RWPE1 (cell line): ENCODE measurements at regions not wholly inside any gene's neighbourhood (a gene's known extent, or its start where the extent isn't known, plus 50 kb on each side); places are given as distances from the start of the nearest gene placed in this dataset.

Experiments used
- CTCF ChIA-PET: fragments of 350-600 bp; sonication (Branson Sonifier 250); formaldehyde crosslinking; extraction: SDS; loops from one replicate; lab custom pipeline; 2021; lab: Yijun Ruan, JAX
- POLR2A ChIA-PET: fragments of 400-600 bp; formaldehyde crosslinking; extraction: SDS; loops from one replicate; lab custom pipeline; 2020; ENCODE audit warnings: antibody characterized with exemption; ENCODE audit not compliant: low non-redundant PET; lab: Yijun Ruan, JAX
- DNase-seq: peaks from one replicate; pipeline ENCODE4 v3.0.0; 2012; ENCODE audit warnings: low spot score
- H3K27ac ChIP-seq: fragments of 450-650 bp; 2 replicates; pipeline ENCODE4 v1.5.1; 2017
- TF ChIP-seq, protein P1 (sequence below): fragments of 450-650 bp; conservative IDR thresholded peaks from 2 replicates; pipeline ENCODE4 v1.5.1; 2017; ENCODE audit warnings: low read depth, mild to moderate bottlenecking

DNA sequence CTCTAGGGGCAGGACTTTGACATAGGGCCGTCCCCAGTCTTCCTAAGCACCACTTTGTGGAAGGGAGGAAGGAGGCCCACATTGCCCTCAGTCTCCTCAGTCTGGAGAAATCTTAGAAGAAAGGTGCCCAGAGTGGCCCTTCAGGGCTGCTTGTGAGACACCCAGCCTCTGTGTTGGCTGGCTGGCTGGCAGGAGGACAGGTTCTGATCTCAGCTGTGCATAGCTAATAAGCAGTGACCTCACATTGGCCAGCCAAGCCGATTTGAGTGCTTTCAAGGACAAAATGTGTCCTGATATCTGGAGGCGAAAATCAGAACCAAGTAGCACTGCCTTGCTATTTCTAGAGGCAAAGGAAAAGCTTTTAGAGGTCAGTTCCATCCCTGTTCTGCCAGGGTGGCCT, 211.5 kb downstream of the BCOR start:
- no peak for DNase-seq
- POLR2A ChIA-PET, result no interaction called here
- TF ChIP-seq, protein P1, sequence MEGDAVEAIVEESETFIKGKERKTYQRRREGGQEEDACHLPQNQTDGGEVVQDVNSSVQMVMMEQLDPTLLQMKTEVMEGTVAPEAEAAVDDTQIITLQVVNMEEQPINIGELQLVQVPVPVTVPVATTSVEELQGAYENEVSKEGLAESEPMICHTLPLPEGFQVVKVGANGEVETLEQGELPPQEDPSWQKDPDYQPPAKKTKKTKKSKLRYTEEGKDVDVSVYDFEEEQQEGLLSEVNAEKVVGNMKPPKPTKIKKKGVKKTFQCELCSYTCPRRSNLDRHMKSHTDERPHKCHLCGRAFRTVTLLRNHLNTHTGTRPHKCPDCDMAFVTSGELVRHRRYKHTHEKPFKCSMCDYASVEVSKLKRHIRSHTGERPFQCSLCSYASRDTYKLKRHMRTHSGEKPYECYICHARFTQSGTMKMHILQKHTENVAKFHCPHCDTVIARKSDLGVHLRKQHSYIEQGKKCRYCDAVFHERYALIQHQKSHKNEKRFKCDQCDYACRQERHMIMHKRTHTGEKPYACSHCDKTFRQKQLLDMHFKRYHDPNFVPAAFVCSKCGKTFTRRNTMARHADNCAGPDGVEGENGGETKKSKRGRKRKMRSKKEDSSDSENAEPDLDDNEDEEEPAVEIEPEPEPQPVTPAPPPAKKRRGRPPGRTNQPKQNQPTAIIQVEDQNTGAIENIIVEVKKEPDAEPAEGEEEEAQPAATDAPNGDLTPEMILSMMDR, result no peak
- H3K27ac ChIP-seq, result no peak overlapping the region
- CTCF ChIA-PET, result no interaction called here

DNA sequence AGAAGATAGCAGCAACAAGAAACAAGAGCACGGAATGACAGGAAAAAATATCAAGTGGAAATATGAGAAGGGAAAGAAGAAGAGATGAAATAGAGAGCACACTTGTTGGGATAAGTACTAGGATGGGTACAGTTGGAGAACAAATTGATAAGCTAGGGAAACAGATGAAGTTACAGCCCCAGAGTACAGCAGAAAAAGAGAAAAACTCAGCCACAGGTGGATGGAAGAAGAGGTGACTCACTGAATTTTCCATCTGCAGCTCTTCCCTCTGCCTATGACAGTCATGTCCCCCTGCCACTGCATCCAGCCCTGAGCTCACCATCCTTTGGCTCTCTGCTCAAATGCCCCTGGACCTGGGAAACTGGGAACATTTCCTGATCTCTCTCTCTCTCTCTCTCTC, 209.0 kb downstream of the BCOR start:
- ChIA-PET POLR2A (no interaction called here), CTCF (no interaction called here)
- H3K27ac ChIP-seq, result no peak overlapping the region
- DNase-seq, result no peak
- TF ChIP-seq, protein P1, result no peak

DNA sequence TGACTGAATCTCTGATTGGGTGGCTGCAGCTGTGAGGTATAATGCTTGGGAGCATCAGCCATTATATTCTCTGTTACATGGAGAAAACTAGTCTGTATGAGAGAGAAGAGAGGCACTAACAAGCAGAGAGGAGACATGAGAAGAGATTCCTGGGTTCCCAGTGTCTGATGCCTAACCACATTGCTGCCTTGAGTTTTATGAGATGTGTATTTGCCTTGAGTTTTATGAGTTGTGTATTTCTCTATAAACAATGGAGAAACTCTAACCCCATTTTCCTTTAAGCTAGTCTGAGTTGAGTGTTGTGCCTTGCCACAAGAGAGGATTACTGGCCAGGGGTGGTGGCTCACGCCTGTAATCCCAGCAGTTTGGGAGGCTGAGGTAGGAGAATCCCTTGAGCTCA, 208.1 kb downstream of the BCOR start:
- TF ChIP-seq, protein P1, result no peak
- no peak for DNase-seq
- H3K27ac ChIP-seq, result no peak overlapping the region
- ChIA-PET POLR2A (no interaction called here), CTCF (interaction anchor here (1.0 kb wide), 1 partner anchor 95 kb away, joined by 3 read pairs; no protein-coding TSS in a partner anchor)

DNA sequence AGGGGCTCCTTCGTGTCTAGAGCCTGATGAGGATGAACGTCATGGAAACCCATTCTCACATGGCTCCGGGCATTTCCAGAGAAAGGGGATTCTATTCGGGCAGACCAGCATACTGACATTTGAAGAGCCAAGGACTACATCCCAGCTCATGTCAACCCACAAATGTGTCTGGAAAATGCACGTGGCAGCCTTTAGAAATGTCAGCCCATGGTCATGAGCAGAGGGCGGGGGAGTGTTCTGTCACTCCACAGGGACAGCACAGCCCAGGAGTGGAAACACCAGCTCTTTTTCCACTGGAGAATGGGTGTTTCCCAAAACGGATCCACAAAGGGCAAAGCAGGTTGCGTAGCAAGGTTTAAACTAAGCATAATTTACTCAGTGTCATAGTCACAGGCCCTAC, 207.0 kb downstream of the BCOR start:
- ChIA-PET POLR2A (no interaction called here), CTCF (no interaction called here)
- TF ChIP-seq, protein P1, result no peak
- no peak overlapping the region; the same call in 1 of the 2 replicates for H3K27ac ChIP-seq
- DNase-seq, result no peak

DNA sequence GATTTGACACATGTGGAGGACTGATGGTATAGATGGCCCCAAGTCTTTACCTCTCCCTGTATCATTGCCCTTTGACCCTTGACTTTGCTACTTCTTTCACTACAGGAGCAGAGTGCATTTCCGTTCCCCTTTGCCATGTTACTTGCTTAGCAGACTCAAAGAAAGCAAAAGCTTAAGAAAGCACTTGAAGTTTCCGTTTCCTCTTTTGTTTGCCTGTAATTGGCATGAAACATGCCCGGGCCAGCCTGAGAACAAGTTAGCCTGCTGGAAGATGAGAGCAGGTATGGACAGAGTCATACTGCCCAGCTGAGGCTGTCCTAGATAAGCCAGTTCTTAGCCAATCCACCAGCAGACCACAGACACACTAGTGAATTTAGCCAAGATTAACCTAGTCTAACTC, 206.0 kb downstream of the BCOR start:
- ChIA-PET POLR2A (no interaction called here), CTCF (interaction anchor here (0.6 kb wide), 1 partner anchor 60 kb away, joined by 3 read pairs; no protein-coding TSS in a partner anchor)
- TF ChIP-seq, protein P1, result no peak
- peak; percentile 60 for DNase-seq
- H3K27ac ChIP-seq, result peak overlapping the region; percentile 72; the same call in 1 of the 2 replicates

DNA sequence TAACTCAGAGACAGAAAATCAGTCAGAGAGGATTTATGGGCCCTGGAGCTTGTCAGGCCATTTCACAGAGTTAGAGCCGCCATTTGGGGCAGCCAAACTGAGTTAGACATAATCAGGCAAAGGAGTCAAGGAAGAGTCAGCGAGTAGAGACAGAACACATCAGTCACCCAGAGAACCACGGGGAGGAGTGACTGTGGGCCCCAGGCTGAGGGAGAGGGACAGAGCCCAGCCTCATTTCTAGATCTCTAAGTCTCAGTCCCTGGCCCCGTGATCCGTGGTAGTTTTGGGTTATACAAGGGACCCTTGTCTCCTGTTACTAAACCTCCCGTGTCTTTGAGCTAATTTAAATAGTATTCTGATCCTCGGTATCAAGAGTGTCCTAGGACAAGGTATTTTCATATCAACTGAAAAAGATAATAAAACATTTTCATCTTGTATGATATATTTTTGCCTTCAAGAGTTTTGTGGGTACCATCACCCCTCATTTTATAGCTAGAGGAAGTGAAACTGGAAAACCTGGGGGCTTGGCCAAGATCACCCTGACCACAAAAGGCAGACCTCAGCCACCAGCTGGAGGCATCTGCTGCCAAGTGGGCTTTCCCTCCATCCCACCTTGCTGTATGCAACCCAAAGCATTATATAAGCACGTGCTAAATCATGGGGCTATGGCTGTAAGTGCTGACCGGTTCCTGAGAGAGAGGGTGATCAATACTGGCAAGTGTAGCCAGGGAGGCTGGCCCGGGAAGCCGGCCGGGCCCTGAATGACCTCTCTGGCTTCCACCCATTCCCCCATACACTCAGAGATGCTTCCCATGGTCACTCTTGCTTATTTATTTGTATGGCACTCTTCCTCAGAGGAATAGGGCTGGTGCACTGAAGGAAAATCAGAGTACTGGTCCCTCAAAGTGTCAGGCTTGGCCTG, 204.1 kb downstream of the BCOR start:
- CTCF ChIA-PET, result no interaction called here
- TF ChIP-seq, protein P1, result no peak
- H3K27ac ChIP-seq, result peak overlapping the region; percentile 91
- DNase-seq, result no peak
- POLR2A ChIA-PET, result no interaction called here
